PC-9 (cell line): ENCODE measurements at regions not wholly inside any gene's neighbourhood (a gene's known extent, or its start where the extent isn't known, plus 50 kb on each side); places are given as distances from the start of the nearest gene placed in this dataset.

ENCODE experiments used
- BruUV-seq: library from RNA; stranded (reverse); fragments of 400-500 nt; replicated peaks from 2 replicates; lab custom pipeline; 2021; lab: Mats Ljungman, UMichigan
- CTCF ChIA-PET: fragments of 300-600 bp; sonication (Branson Sonifier 250); formaldehyde crosslinking; loops from one replicate; lab custom pipeline; 2022; ENCODE audit warnings: antibody characterized with exemption; lab: Charles Lee
- POLR2A ChIA-PET: fragments of 300-600 bp; sonication (Branson Sonifier 250); formaldehyde crosslinking; loops from one replicate; lab custom pipeline; 2022; ENCODE audit warnings: antibody characterized with exemption; ENCODE audit not compliant: unreplicated experiment; lab: Charles Lee
- DNase-seq, 2 experiments: peaks; one replicate each; pipeline versions ENCODE4 v3.0.0 to v3.0.0-alpha.2; 2015 to 2022; ENCODE audit warnings: mixed read lengths in 1 of 2
- H2AFZ ChIP-seq: fragments of 200-600 bp; sonication (generic); 2 replicates; pipeline ENCODE4 v1.8.1; 2017; ENCODE audit warnings: antibody characterized with exemption
- H3F3A ChIP-seq: fragments of 200-600 bp; sonication (generic); 2 replicates; pipeline ENCODE4 v1.8.1; 2017; ENCODE audit warnings: antibody characterized with exemption, mild to moderate bottlenecking, low read depth; ENCODE audit not compliant: insufficient read depth
- H3K27ac ChIP-seq: fragments of 200-600 bp; sonication (generic); 2 replicates; pipeline ENCODE4 v1.6.1; 2016; ENCODE audit warnings: mixed run types
- H3K27me3 ChIP-seq: fragments of 200-600 bp; sonication (generic); 2 replicates; pipeline ENCODE4 v1.6.1; 2016; ENCODE audit warnings: low read depth, mixed run types; ENCODE audit not compliant: insufficient read depth
- H3K36me3 ChIP-seq: fragments of 200-600 bp; sonication (generic); 2 replicates; pipeline ENCODE4 v1.6.1; 2016; ENCODE audit warnings: low read depth, mixed run types
- H3K4me1 ChIP-seq: fragments of 200-600 bp; sonication (generic); replicated peaks from 2 replicates; pipeline ENCODE4 v1.6.1; 2016; ENCODE audit warnings: mixed run types; ENCODE audit not compliant: insufficient read depth
- H3K4me2 ChIP-seq: fragments of 200-600 bp; sonication (generic); 2 replicates; pipeline ENCODE4 v1.6.1; 2017; ENCODE audit warnings: mixed run types
- H3K4me3 ChIP-seq: fragments of 200-600 bp; sonication (generic); 2 replicates; pipeline ENCODE4 v1.6.1; 2016; ENCODE audit warnings: mixed run types
- H3K79me2 ChIP-seq: fragments of 200-600 bp; sonication (generic); 2 replicates; pipeline ENCODE4 v1.6.1; 2017; ENCODE audit warnings: low read depth, mixed run types
- H3K9me2 ChIP-seq: fragments of 200-600 bp; sonication (generic); 2 replicates; pipeline ENCODE4 v1.8.1; 2017; ENCODE audit warnings: mild to moderate bottlenecking; ENCODE audit not compliant: insufficient read depth
- H3K9me3 ChIP-seq: fragments of 200-600 bp; sonication (generic); 2 replicates; pipeline ENCODE4 v1.8.1; 2016; ENCODE audit warnings: low read depth; ENCODE audit not compliant: insufficient read depth
- H4K20me1 ChIP-seq: fragments of 200-600 bp; sonication (generic); 2 replicates; pipeline ENCODE4 v1.8.1; 2017; ENCODE audit not compliant: insufficient read depth
- EZH2 ChIP-seq: fragments of 200-600 bp; sonication (generic); IDR thresholded peaks from 2 replicates; pipeline ENCODE4 v1.8.0; 2017; ENCODE audit warnings: antibody characterized with exemption, low read depth
- intact Hi-C: fragments of 100-400 bp; cut with micrococcal nuclease; formaldehyde crosslinking; loops from one replicate; pipeline ENCODE4 v1.10.0; 2022; ENCODE audit not compliant: unreplicated experiment
- TF ChIP-seq, protein P1 (sequence below): fragments of 200-600 bp; sonication (generic); conservative IDR thresholded peaks from 2 replicates; pipeline ENCODE4 v1.6.1; 2017; ENCODE audit warnings: mixed run types, antibody characterized with exemption, mild to moderate bottlenecking, moderate library complexity

- H3K27ac ChIP-seq: no peak overlapping the region
- DNase-seq: no peak
- H3F3A ChIP-seq: no peaks in the 10 kb centered on the region
- no peak overlapping the region for H3K4me3 ChIP-seq
- intact Hi-C loops: no loop called here
- TF ChIP-seq EZH2: no peak
- TF ChIP-seq, protein P1, sequence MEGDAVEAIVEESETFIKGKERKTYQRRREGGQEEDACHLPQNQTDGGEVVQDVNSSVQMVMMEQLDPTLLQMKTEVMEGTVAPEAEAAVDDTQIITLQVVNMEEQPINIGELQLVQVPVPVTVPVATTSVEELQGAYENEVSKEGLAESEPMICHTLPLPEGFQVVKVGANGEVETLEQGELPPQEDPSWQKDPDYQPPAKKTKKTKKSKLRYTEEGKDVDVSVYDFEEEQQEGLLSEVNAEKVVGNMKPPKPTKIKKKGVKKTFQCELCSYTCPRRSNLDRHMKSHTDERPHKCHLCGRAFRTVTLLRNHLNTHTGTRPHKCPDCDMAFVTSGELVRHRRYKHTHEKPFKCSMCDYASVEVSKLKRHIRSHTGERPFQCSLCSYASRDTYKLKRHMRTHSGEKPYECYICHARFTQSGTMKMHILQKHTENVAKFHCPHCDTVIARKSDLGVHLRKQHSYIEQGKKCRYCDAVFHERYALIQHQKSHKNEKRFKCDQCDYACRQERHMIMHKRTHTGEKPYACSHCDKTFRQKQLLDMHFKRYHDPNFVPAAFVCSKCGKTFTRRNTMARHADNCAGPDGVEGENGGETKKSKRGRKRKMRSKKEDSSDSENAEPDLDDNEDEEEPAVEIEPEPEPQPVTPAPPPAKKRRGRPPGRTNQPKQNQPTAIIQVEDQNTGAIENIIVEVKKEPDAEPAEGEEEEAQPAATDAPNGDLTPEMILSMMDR: no peak
- ChIA-PET POLR2A (interaction anchor here (0.5 kb wide), 1 partner anchor 201 kb away, joined by 4 read pairs; no protein-coding TSS in a partner anchor), CTCF (no interaction called here)
- H3K79me2 ChIP-seq: no peaks in the 10 kb centered on the region
- no peaks in the 10 kb centered on the region for H3K9me3 ChIP-seq
- no peaks in the 10 kb centered on the region for H3K27me3 ChIP-seq
- no peaks in the 10 kb centered on the region for H3K9me2 ChIP-seq
- no peak overlapping the region for H3K4me2 ChIP-seq
- H3K4me1 ChIP-seq: no peaks in the 10 kb centered on the region
- H2AFZ ChIP-seq: no peak overlapping the region
- BruUV-seq: no TSS peak
- H4K20me1 ChIP-seq: no peaks in the 10 kb centered on the region
- no peaks in the 10 kb centered on the region for H3K36me3 ChIP-seq
Measured at GRCh38 chr12:13299457-13299856, 102.9 kb downstream of the EMP1 start.

- Histone ChIP-seq H2AFZ (no peak overlapping the region), H3K9me3 (no peaks in the 10 kb centered on the region), H3K9me2 (no peaks in the 10 kb centered on the region), H3K36me3 (no peaks in the 10 kb centered on the region), H3K79me2 (no peaks in the 10 kb centered on the region), H4K20me1 (no peaks in the 10 kb centered on the region), H3K4me3 (no peak overlapping the region), H3K27me3 (no peaks in the 10 kb centered on the region), H3F3A (no peaks in the 10 kb centered on the region), H3K27ac (no peak overlapping the region), H3K4me1 (no peaks in the 10 kb centered on the region), H3K4me2 (no peak overlapping the region)
- POLR2A ChIA-PET: no interaction called here
- BruUV-seq: no TSS peak
- TF ChIP-seq, protein P1: no peak
- no peak for TF ChIP-seq EZH2
- DNase-seq: no peak
- CTCF ChIA-PET: no interaction called here
- intact Hi-C loops: no loop called here
Measured at GRCh38 chr12:13293096-13293495, 96.6 kb downstream of the EMP1 start.

GRCh38 chr12:13289653-13290289 is 93.2 kb downstream of the EMP1 start:
- H3K79me2 ChIP-seq: no peaks in the 10 kb centered on the region
- CTCF ChIA-PET: interaction anchor here (0.7 kb wide), 1 partner anchor 245 kb away, joined by 9 read pairs; no protein-coding TSS in a partner anchor
- no peak for DNase-seq
- H3K4me1 ChIP-seq: no peaks in the 10 kb centered on the region
- H3K27ac ChIP-seq: no peak overlapping the region
- no peak overlapping the region for H3K4me2 ChIP-seq
- H3K36me3 ChIP-seq: no peaks in the 10 kb centered on the region
- no peaks in the 10 kb centered on the region for H3K9me3 ChIP-seq
- no peaks in the 10 kb centered on the region for H4K20me1 ChIP-seq
- BruUV-seq: no TSS peak
- H3K27me3 ChIP-seq: no peaks in the 10 kb centered on the region
- TF ChIP-seq, protein P1: no peak
- TF ChIP-seq EZH2: no peak
- H3K9me2 ChIP-seq: no peaks in the 10 kb centered on the region
- intact Hi-C loops: no loop called here
- no peak overlapping the region for H3K4me3 ChIP-seq
- POLR2A ChIA-PET: no interaction called here
- no peaks in the 10 kb centered on the region for H3F3A ChIP-seq
- no peak overlapping the region for H2AFZ ChIP-seq
